ENCODE measurements at regions not wholly inside any gene's neighbourhood (a gene's known extent, or its start where the extent isn't known, plus 50 kb on each side); places are given as distances from the start of the nearest gene placed in this dataset.

- no peak for DNase-seq
Observed at GRCh38 chr15:27608248-27608647, 490.9 kb downstream of the OCA2 start.

DNA sequence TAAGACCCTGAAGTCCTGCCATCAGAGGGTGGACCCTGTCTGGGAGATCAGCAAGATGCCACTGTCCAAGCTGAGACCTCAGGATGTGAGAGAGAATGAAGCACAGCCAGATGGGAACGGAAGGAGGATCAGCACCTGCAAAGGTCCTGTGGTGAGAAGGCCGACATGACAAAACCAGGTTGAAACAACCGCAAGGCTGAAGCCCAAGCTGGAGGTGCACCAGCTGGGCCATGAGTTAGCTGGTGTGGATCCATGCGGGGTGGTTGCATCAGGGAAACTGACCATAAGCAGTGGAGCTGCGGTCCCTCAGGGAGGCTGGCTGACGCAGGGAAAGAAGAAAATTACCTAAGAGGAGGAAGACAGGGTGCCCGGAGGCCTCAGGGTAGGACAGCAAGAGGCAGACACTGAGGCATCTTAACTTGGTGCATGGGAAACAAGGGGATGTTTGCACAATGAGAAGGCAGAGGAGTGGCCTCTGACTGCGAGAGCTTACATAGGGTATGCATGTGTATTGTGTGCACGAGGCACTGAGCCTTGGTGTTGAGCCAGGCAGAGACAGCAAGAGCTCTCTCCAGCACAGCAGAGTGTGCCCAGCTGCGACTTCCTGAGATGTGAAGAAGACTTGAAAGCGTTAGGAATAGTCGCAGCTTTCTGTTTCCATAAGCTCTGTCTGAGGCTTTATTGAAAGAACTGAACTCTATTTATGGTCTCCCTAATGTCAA lies 497.7 kb downstream of the OCA2 start:
- DNase-seq: no peak

DNA sequence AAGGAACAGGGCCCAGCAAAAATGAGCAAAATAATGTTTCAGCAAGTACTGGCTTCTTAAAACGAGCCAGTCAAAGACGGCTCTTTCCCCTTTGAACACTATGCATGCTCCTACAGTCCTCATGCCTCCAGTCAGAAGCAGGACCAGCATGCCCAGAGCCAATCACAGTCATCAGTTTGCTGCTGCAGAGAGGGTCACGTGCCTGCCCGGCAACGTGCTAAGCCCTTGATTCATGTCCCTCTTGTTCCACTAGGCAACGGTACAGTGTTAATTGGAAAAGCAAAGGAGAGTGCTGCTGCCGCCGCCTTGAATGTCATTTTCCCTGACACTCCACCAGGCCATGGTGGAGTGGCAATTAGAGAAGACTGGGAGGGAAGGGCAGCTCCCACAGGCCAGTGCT lies 500.1 kb downstream of the OCA2 start:
- no peak for DNase-seq

- no peak for DNase-seq
Observed at GRCh38 chr15:27598251-27599009, 500.7 kb downstream of the OCA2 start.

DNA sequence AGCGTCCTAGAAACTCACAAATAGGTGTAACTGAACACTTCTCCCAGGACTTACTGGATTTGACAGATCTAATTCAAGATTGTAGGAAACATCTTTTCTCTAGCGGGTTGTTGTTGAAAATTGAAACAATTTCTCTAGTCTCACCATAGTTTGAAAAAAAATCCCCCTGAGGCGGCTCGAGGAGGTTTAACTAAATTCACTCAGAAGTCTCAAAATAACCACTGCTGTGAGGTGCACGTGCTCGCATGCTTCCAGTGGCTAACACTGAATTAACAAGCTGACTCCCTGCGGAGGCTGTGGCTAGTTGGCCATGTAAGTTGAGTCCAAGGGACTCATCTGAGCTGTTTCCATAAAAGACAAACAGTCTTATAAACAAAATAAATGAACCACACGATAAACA lies 503.9 kb downstream of the OCA2 start:
- DNase-seq: no peak

- DNase-seq: no peak
Observed at GRCh38 chr15:27592036-27592760, 506.9 kb downstream of the OCA2 start.

All from activated CD8-positive, alpha-beta memory T cell treated with anti-CD3 and anti-CD28 coated beads for 24 hours (primary cell).